B cell (primary cell): ENCODE measurements at regions not wholly inside any gene's neighbourhood (a gene's known extent, or its start where the extent isn't known, plus 50 kb on each side); places are given as distances from the start of the nearest gene placed in this dataset.

Experiments
- EZH2 ChIP-seq: IDR thresholded peaks from 2 replicates; pipeline ENCODE4 v1.6.1; 2012; ENCODE audit warnings: borderline replicate concordance, low read depth, mild to moderate bottlenecking, moderate library complexity, low read length; ENCODE audit not compliant: insufficient read depth, poor library complexity, severe bottlenecking
- TF ChIP-seq, protein P1 (sequence below): fragments of 200-600 bp; IDR thresholded peaks from one replicate; pipeline ENCODE4 v1.8.0; 2022; ENCODE audit warnings: antibody characterized with exemption, mild to moderate bottlenecking

- TF ChIP-seq EZH2 = no peak
- TF ChIP-seq, protein P1, sequence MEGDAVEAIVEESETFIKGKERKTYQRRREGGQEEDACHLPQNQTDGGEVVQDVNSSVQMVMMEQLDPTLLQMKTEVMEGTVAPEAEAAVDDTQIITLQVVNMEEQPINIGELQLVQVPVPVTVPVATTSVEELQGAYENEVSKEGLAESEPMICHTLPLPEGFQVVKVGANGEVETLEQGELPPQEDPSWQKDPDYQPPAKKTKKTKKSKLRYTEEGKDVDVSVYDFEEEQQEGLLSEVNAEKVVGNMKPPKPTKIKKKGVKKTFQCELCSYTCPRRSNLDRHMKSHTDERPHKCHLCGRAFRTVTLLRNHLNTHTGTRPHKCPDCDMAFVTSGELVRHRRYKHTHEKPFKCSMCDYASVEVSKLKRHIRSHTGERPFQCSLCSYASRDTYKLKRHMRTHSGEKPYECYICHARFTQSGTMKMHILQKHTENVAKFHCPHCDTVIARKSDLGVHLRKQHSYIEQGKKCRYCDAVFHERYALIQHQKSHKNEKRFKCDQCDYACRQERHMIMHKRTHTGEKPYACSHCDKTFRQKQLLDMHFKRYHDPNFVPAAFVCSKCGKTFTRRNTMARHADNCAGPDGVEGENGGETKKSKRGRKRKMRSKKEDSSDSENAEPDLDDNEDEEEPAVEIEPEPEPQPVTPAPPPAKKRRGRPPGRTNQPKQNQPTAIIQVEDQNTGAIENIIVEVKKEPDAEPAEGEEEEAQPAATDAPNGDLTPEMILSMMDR = no peak
Observed at GRCh38 chr10:29176845-29177832, 111.7 kb upstream of the LYZL1 start.
